Transverse colon (tissue), 3 donors: ENCODE measurements at regions not wholly inside any gene's neighbourhood (a gene's known extent, or its start where the extent isn't known, plus 50 kb on each side); places are given as distances from the start of the nearest gene placed in this dataset.

ENCODE experiments used
- CTCF ChIP-seq, 5 experiments: fragments of 200-600 bp in 3 of 5; fragments of 450-650 bp in 2 of 5; sonication (generic) in 3 of 5; IDR thresholded peaks; 1 replicate in 2 of 5; 2 replicates in 3 of 5; pipeline ENCODE4 v1.5.1; 2016 to 2017; ENCODE audit warnings: antibody characterized with exemption in 5 of 5, inconsistent platforms in 3 of 5, mild to moderate bottlenecking in 2 of 5, moderate library complexity in 1 of 5
- EP300 ChIP-seq: sonication (generic); formaldehyde crosslinking; IDR thresholded peaks from one replicate; pipeline ENCODE4 v1.6.1; 2017; ENCODE audit warnings: antibody characterized with exemption, low read depth
- POLR2A ChIP-seq: fragments of 450-650 bp; IDR thresholded peaks from one replicate; pipeline ENCODE4 v1.6.1; 2016; ENCODE audit warnings: antibody characterized with exemption, mild to moderate bottlenecking, moderate library complexity

- TF ChIP-seq CTCF (IDR thresholded peaks at IDR 0.05) (no peak), POLR2A (no peak), EP300 (no peak)
Measured at GRCh38 chr20:57782631-57783041, 72.8 kb upstream of the PMEPA1 start.
